Urinary bladder (tissue), 3 donors: ENCODE measurements at regions not wholly inside any gene's neighbourhood (a gene's known extent, or its start where the extent isn't known, plus 50 kb on each side); places are given as distances from the start of the nearest gene placed in this dataset.
"Not testable (repeated sequence)": the region's sequence is repeated elsewhere in the genome, so short reads cannot be mapped to it uniquely, and the experiment has no call there.

ENCODE experiments used
- DNase-seq: peaks from one replicate; pipeline ENCODE4 v3.0.0-alpha.2; 2015; ENCODE audit errors: extremely low spot score
- H3K27ac ChIP-seq: one replicate; pipeline ENCODE4 v1.5.1; 2013; ENCODE audit warnings: low read depth, mild to moderate bottlenecking, moderate library complexity
- H3K36me3 ChIP-seq: one replicate; pipeline ENCODE4 v1.6.1; 2013; ENCODE audit warnings: mild to moderate bottlenecking, moderate library complexity; ENCODE audit not compliant: insufficient read depth
- H3K4me1 ChIP-seq: one replicate; pipeline ENCODE4 v1.6.1; 2013; ENCODE audit warnings: mild to moderate bottlenecking, moderate library complexity; ENCODE audit not compliant: insufficient read depth
- H3K4me3 ChIP-seq: one replicate; pipeline ENCODE4 v1.5.1; 2013; ENCODE audit warnings: low read depth, low read length
- WGBS: extraction: QIAGEN DNeasy Blood & Tissue Kit; methylation state at CpG from one replicate; pipeline ENCODE4 v1.1.7; 2013; 5-methylcytosine and 5-hydroxymethylcytosine counted together
- donor health status: healthy with polysubstance abuse.
- donor health status: healthy.

DNA sequence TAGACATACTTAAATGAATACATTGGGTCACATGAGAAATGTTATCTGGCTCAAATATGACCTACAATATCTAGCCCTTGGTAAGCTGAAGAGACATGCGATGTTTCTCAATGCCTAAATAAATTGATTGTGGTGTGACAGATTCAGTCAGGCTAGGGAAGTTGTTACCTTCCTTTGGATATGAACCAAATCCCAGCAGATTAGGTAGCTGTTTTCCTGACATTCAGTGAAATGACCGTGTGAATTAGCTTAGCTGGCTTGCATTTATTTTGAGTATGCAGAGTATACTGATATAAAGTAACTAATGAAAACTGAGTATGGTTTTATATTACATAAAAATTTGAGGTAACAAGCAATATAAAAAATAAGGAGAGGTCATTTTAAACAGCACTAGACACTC is 288.2 kb downstream of the GJA1 start:
- Histone ChIP-seq H3K4me3 (no peak overlapping the region), H3K4me1 (no peaks in the 10 kb centered on the region), H3K36me3 (no peaks in the 10 kb centered on the region), H3K27ac (no peak overlapping the region)
- DNase-seq, result no peak
- 78% methylated on average over 2 of the region's 2 CpGs for WGBS

GRCh38 chr6:121724576-121724975 is 289.1 kb downstream of the GJA1 start:
- Histone ChIP-seq H3K27ac (no peak overlapping the region), H3K4me3 (no peak overlapping the region), H3K4me1 (no peaks in the 10 kb centered on the region), H3K36me3 (no peaks in the 10 kb centered on the region)
- 75% methylated on average over 2 of the region's 2 CpGs for WGBS
- no peak for DNase-seq

GRCh38 chr6:121726596-121726995 is 291.1 kb downstream of the GJA1 start:
- H3K4me3 ChIP-seq, result no peak overlapping the region
- H3K36me3 ChIP-seq, result no peaks in the 10 kb centered on the region
- no peak for DNase-seq
- H3K27ac ChIP-seq, result no peak overlapping the region
- WGBS, result 87% methylated on average over 1 of the region's 1 CpG
- no peaks in the 10 kb centered on the region for H3K4me1 ChIP-seq

GRCh38 chr6:121730616-121731015 is 295.2 kb downstream of the GJA1 start:
- Histone ChIP-seq H3K4me3 (no peak overlapping the region), H3K4me1 (no peaks in the 10 kb centered on the region), H3K36me3 (no peaks in the 10 kb centered on the region), H3K27ac (no peak overlapping the region)
- 96% methylated on average over 5 of the region's 5 CpGs for WGBS
- no peak for DNase-seq

GRCh38 chr6:121731381-121731780 is 295.9 kb downstream of the GJA1 start:
- 96% methylated on average over 1 of the region's 1 CpG for WGBS
- Histone ChIP-seq H3K4me3 (no peak overlapping the region), H3K4me1 (no peaks in the 10 kb centered on the region), H3K27ac (no peak overlapping the region), H3K36me3 (no peaks in the 10 kb centered on the region)
- DNase-seq, result no peak

DNA sequence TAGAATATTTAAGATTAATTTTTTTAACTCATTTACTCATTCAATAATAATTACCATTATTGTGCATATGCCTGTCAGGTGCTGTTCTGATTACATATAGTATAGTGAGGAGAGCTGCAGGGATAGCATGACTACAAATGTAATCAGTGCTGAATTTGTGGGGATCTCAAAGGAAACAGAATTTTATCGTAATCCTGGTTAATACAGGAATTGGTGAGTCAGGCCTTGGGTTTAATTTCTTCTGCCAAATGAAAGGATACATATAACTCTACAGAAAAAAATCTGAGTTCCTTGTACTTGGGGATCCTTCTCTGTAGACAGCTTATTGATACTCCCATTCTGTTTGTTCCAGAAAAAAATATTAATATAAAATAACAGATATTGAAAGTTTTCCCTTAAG is 297.2 kb downstream of the GJA1 start:
- Histone ChIP-seq H3K36me3 (no peaks in the 10 kb centered on the region), H3K4me1 (no peaks in the 10 kb centered on the region), H3K4me3 (no peak overlapping the region), H3K27ac (no peak overlapping the region)
- 41% methylated on average over 1 of the region's 1 CpG for WGBS
- no peak for DNase-seq

GRCh38 chr6:121733234-121733633 is 297.8 kb downstream of the GJA1 start:
- DNase-seq, result no peak
- no peaks in the 10 kb centered on the region for H3K4me1 ChIP-seq
- no peak overlapping the region for H3K4me3 ChIP-seq
- H3K27ac ChIP-seq, result no peak overlapping the region
- H3K36me3 ChIP-seq, result no peaks in the 10 kb centered on the region

GRCh38 chr6:121740188-121740587 is 304.7 kb downstream of the GJA1 start:
- not testable (repeated sequence) for H3K27ac ChIP-seq, H3K4me1 ChIP-seq, DNase-seq, H3K4me3 ChIP-seq, H3K36me3 ChIP-seq
- 96% methylated on average over 6 of the region's 6 CpGs for WGBS

DNA sequence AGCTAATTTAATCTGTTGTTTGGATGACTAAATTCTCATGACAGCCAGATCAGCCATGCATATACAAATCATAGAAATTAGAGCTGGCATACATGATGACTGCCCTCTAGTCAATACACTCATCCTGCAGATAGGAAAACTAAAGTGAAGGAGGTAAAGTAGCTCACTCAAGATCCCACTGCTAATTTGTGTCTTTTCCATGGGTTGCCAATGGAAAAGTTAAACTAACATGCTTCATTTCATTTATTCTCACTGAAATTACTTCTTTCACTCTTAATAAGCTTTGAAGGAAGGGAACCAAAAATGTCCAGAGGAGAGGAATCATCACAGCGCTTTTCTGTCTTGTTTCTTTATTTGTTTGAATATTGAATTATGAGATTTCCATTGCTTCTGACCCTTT is 308.2 kb downstream of the GJA1 start:
- 97% methylated on average over 1 of the region's 1 CpG for WGBS
- no peaks in the 10 kb centered on the region for H3K36me3 ChIP-seq
- H3K27ac ChIP-seq, result no peak overlapping the region
- no peaks in the 10 kb centered on the region for H3K4me1 ChIP-seq
- no peak overlapping the region for H3K4me3 ChIP-seq
- no peak for DNase-seq

DNA sequence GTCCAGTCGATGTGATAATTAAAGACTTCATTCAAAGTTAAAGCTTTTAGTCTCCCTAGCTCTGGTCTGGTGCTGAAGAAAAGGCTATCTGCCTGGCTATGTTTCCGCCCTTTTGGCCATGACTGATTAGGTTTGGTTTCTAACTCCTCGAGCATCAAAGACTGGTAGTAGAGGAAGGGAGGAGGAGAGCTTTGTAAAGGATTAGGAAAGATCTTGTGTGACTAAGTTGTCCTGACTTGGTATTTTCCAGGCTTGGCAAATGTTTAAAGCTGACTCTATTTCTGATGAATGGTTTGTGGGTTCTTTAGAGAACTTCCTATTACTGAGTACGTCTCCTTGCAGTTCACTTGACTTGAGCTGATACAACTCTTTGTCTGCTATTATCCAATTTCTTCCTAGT is 312.9 kb downstream of the GJA1 start:
- DNase-seq, result no peak
- Histone ChIP-seq H3K27ac (no peak overlapping the region), H3K4me1 (no peaks in the 10 kb centered on the region), H3K4me3 (no peak overlapping the region), H3K36me3 (no peaks in the 10 kb centered on the region)
- WGBS, result 47% methylated on average over 4 of the region's 4 CpGs

- DNase-seq, result no peak
- WGBS, result 96% methylated on average over 2 of the region's 2 CpGs
Observed at GRCh38 chr6:121748850-121749249, 313.4 kb downstream of the GJA1 start.

GRCh38 chr6:121755485-121755884 is 320.0 kb downstream of the GJA1 start:
- no peak for DNase-seq
- H3K4me3 ChIP-seq, result no peak overlapping the region
- 88% methylated on average over 1 of the region's 1 CpG for WGBS
- H3K36me3 ChIP-seq, result no peaks in the 10 kb centered on the region
- H3K27ac ChIP-seq, result no peak overlapping the region
- H3K4me1 ChIP-seq, result no peaks in the 10 kb centered on the region

More at GRCh38 chr6:121748850-121749249, 313.4 kb downstream of the GJA1 start:
- Histone ChIP-seq H3K27ac (no peak overlapping the region), H3K36me3 (no peaks in the 10 kb centered on the region), H3K4me1 (no peaks in the 10 kb centered on the region), H3K4me3 (no peak overlapping the region)

DNA sequence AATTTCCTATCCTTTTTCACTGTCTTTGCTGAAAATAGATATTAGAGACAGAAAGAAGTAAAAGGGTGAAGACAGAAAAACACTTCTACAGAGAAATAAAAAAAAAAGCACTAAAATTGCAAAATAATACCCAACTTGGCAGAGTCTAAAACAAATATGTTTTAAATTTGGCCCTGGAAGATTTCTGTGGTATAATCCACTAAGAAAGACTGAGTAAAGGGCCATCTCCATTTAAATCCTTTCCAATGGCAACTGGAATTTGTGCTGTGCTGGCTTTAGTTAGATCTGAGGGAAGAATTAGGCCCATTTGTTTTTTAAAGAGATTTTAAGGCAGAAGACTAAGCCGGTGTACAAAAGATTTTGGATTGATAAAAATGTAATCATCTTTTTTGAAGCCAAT is 321.2 kb downstream of the GJA1 start:
- H3K27ac ChIP-seq, result no peak overlapping the region
- 61% methylated on average over 1 of the region's 1 CpG for WGBS

DNA sequence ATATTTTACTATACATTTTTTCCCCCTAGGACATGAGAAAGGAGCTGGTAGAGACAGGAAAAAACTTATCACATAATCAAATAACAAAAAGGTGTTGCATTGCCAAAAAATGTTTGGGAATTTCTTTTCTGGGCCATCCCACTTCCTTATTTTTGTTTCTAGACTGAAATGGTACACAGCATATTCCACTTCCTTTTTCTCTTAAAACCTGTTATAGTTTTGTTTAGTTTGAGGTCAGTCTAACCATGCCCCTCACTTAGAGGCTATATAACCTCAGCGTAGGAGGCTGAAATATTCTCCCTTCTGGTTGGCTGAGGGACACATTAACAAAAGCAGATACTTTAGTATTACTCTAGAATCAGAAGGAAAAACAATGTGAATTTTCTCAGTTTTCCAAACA is 323.9 kb downstream of the GJA1 start:
- 87% methylated on average over 1 of the region's 1 CpG for WGBS
- H3K36me3 ChIP-seq, result no peaks in the 10 kb centered on the region
- no peaks in the 10 kb centered on the region for H3K4me1 ChIP-seq
- H3K27ac ChIP-seq, result no peak overlapping the region
- no peak for DNase-seq
- no peak overlapping the region for H3K4me3 ChIP-seq

More for the DNA sequence above, 321.2 kb downstream of the GJA1 start:
- no peak for DNase-seq
- Histone ChIP-seq H3K36me3 (no peaks in the 10 kb centered on the region), H3K4me3 (no peak overlapping the region), H3K4me1 (no peaks in the 10 kb centered on the region)

DNA sequence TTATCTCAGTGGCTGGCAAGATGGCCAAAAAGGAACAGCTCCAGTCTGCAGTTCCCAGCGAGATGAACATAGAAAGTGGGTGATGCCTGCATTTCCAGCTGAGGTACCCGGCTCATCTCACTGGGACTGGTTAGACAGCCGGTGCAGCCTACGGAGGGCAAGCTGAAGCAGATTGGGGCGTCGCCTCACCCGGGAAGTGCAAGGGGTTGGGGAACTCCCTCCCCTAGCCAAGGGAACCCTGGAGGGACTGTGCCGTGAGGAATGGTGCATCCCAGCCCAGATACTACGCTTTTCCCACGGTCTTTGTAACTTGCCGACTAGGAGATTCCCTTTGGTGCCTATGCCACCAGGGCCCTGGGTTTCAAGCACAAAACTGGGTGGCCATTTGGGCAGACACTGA is 324.7 kb downstream of the GJA1 start:
- Histone ChIP-seq H3K4me1 (no peaks in the 10 kb centered on the region), H3K4me3 (no peak overlapping the region), H3K27ac (no peak overlapping the region), H3K36me3 (no peaks in the 10 kb centered on the region)
- 94% methylated on average over 11 of the region's 11 CpGs for WGBS
- no peak for DNase-seq
